Upper lobe of left lung (tissue), 4 donors: ENCODE measurements at regions not wholly inside any gene's neighbourhood (a gene's known extent, or its start where the extent isn't known, plus 50 kb on each side); places are given as distances from the start of the nearest gene placed in this dataset.

Experiments
- CTCF ChIP-seq, 6 experiments: fragments of 450-650 bp in 4 of 6; fragments of 200-600 bp in 2 of 6; sonication (generic) in 2 of 6; IDR thresholded peaks; one replicate each; pipeline ENCODE4 v1.5.1; 2016 to 2019; ENCODE audit warnings: antibody characterized with exemption in 6 of 6
- POLR2A ChIP-seq, 4 donors: fragments of 450-650 bp; IDR thresholded peaks; one replicate each; pipeline ENCODE4 v1.5.1; 2016 to 2017; ENCODE audit warnings: antibody characterized with exemption in 4 of 4, mild to moderate bottlenecking in 2 of 4

GRCh38 chr14:100396266-100396795 is 73.2 kb downstream of the SLC25A47 start:
- no peak for TF ChIP-seq CTCF (IDR thresholded peaks at IDR 0.05)
- TF ChIP-seq POLR2A (IDR thresholded peaks at IDR 0.05), result no peak
